ENCODE measurements at regions not wholly inside any gene's neighbourhood (a gene's known extent, or its start where the extent isn't known, plus 50 kb on each side); places are given as distances from the start of the nearest gene placed in this dataset.
"Not testable (repeated sequence)": the region's sequence is repeated elsewhere in the genome, so short reads cannot be mapped to it uniquely, and the experiment has no call there.

DNA sequence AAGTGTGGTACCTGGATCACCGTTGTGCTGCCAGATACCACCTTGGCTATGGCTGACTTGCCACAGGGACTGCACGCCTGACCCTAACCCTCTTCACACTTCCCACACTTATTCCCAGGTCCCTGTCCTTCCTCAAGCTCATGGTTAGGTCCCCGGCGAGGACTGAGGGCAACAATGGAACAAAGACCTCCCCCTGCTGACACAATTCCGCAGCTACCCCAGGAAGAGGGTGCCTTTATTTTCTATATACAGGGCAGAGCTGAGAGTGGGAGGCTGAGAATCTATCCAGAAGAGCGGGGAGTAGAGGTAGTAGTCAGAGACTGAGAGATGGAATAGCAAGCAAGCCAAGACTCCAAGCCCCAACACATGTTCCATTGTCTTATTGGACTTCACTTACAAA is 118.1 kb upstream of the SEM1 start:
- DNase-seq (ENCODE audit: low spot score) = no peak
- no peaks in the 10 kb centered on the region for H3K36me3 ChIP-seq (ENCODE audit: insufficient read depth, low read length, poor library complexity, severe bottlenecking)
- peaks cover 12% of the 10 kb centered on the region for H3K4me1 ChIP-seq (ENCODE audit: insufficient read depth, low read length, poor library complexity, severe bottlenecking)
- no peaks in the 10 kb centered on the region for H3K9me3 ChIP-seq (ENCODE audit: low read depth, low read length, poor library complexity, severe bottlenecking)
- intact Hi-C loops (cut with micrococcal nuclease; ENCODE audit: unreplicated experiment) = no loop called here
- H3K27ac ChIP-seq (ENCODE audit: low read depth, low read length, poor library complexity, severe bottlenecking) = no peak overlapping the region
- POLR2A ChIA-PET (ENCODE audit: low non-redundant PET) = no interaction called here
- CTCF ChIA-PET = no interaction called here
- no peak for TF ChIP-seq EZH2 (IDR thresholded peaks at IDR 0.05; ENCODE audit: borderline replicate concordance, low read depth, low read length, poor library complexity, severe bottlenecking)
- TF ChIP-seq, protein P1, sequence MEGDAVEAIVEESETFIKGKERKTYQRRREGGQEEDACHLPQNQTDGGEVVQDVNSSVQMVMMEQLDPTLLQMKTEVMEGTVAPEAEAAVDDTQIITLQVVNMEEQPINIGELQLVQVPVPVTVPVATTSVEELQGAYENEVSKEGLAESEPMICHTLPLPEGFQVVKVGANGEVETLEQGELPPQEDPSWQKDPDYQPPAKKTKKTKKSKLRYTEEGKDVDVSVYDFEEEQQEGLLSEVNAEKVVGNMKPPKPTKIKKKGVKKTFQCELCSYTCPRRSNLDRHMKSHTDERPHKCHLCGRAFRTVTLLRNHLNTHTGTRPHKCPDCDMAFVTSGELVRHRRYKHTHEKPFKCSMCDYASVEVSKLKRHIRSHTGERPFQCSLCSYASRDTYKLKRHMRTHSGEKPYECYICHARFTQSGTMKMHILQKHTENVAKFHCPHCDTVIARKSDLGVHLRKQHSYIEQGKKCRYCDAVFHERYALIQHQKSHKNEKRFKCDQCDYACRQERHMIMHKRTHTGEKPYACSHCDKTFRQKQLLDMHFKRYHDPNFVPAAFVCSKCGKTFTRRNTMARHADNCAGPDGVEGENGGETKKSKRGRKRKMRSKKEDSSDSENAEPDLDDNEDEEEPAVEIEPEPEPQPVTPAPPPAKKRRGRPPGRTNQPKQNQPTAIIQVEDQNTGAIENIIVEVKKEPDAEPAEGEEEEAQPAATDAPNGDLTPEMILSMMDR (conservative IDR thresholded peaks at IDR 0.05; ENCODE audit: low read depth, low read length) = no peak
- no peaks in the 10 kb centered on the region for H3K27me3 ChIP-seq (replicated peaks; ENCODE audit: insufficient read depth, low read depth, low read length, poor library complexity)
- BruUV-seq (replicated peaks) = no TSS peak
- H3K4me3 ChIP-seq (ENCODE audit: low read depth, low read length, poor library complexity, severe bottlenecking) = no peak overlapping the region

DNA sequence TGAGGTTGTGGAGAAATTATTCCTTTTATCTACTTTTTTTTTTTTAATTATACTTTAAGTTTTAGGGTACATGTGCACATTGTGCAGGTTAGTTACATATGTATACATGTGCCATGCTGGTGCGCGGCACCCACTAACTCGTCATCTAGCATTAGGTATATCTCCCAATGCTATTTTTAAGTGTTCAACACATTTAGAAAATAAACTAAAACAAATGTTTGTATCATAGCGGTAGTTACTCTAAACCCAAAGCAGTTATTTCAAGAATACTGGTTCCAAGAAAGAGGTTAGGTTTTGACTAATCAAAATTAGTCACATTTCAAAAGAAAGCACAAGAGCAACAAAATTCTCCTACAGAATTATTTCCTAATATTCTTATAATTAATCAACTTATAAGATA is 119.5 kb upstream of the SEM1 start:
- intact Hi-C loops (cut with micrococcal nuclease; ENCODE audit: unreplicated experiment); BruUV-seq (replicated peaks); POLR2A ChIA-PET (ENCODE audit: low non-redundant PET): not testable (repeated sequence)

DNA sequence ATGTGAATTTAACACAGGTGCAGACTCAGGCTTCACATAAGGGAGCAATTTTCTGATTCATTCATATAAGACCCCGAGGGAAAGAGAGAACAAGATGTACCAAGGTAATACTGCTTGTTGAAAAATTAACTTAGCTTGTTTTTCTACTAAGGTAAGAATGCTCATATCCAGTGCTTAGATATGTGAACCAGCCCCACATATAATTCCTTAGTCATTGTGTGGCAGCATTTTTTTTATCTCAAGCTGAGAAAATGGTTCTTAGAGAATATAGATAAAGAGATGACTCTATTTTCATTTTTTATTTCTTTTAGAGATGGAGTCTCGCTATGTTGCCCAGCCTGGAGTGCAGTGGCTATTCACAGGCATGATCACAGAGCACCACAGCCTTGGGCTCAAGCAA is 121.8 kb upstream of the SEM1 start:
- Histone ChIP-seq H3K4me1 (ENCODE audit: insufficient read depth, low read length, poor library complexity, severe bottlenecking) (no peaks in the 10 kb centered on the region), H3K27ac (ENCODE audit: low read depth, low read length, poor library complexity, severe bottlenecking) (no peak overlapping the region), H3K9me3 (ENCODE audit: low read depth, low read length, poor library complexity, severe bottlenecking) (no peaks in the 10 kb centered on the region), H3K4me3 (ENCODE audit: low read depth, low read length, poor library complexity, severe bottlenecking) (no peak overlapping the region), H3K36me3 (ENCODE audit: insufficient read depth, low read length, poor library complexity, severe bottlenecking) (no peaks in the 10 kb centered on the region), H3K27me3 (replicated peaks; ENCODE audit: insufficient read depth, low read depth, low read length, poor library complexity) (no peaks in the 10 kb centered on the region)
- intact Hi-C loops (cut with micrococcal nuclease; ENCODE audit: unreplicated experiment) = no loop called here
- TF ChIP-seq, protein P1 (conservative IDR thresholded peaks at IDR 0.05; ENCODE audit: low read depth, low read length) = no peak
- no peak for TF ChIP-seq EZH2 (IDR thresholded peaks at IDR 0.05; ENCODE audit: borderline replicate concordance, low read depth, low read length, poor library complexity, severe bottlenecking)
- DNase-seq (ENCODE audit: low spot score) = no peak
- ChIA-PET CTCF (no interaction called here), POLR2A (ENCODE audit: low non-redundant PET) (no interaction called here)
- no TSS peak for BruUV-seq (replicated peaks)

More for the DNA sequence above, 119.5 kb upstream of the SEM1 start:
- H3K4me3 ChIP-seq (ENCODE audit: low read depth, low read length, poor library complexity, severe bottlenecking); H3K36me3 ChIP-seq (ENCODE audit: insufficient read depth, low read length, poor library complexity, severe bottlenecking); H3K4me1 ChIP-seq (ENCODE audit: insufficient read depth, low read length, poor library complexity, severe bottlenecking); CTCF ChIA-PET; H3K27me3 ChIP-seq (replicated peaks; ENCODE audit: insufficient read depth, low read depth, low read length, poor library complexity); DNase-seq (ENCODE audit: low spot score); H3K9me3 ChIP-seq (ENCODE audit: low read depth, low read length, poor library complexity, severe bottlenecking); H3K27ac ChIP-seq (ENCODE audit: low read depth, low read length, poor library complexity, severe bottlenecking): not testable (repeated sequence)

DNA sequence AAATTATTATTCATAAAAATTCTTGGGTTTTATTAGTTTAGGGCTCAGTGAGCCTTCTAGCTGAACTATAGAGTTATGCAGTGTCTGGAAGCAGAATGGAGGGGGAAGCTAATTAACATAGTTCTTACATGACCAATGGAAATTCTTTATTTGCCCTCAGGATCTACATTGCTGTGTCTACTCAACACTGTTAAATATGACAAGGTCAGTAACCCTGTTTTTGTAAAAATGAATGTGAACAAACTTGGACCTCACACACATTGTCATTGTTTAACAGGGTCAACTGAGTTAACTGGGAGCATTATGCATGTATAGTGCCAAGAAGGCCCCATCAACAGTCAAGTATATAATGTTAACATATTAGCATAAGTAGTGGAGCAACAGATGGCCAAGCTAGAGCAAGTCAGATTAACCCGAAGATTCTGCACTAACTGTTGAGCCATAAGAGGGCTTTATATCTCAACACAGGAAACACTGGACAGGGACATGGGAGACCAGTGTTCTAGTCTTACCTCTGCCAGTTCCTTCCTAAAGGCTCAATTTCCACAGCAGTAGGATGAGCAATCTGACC is 122.5 kb upstream of the SEM1 start:
- DNase-seq (ENCODE audit: low spot score) = no peak
- no peak for TF ChIP-seq EZH2 (IDR thresholded peaks at IDR 0.05; ENCODE audit: borderline replicate concordance, low read depth, low read length, poor library complexity, severe bottlenecking)
- TF ChIP-seq, protein P1 (conservative IDR thresholded peaks at IDR 0.05; ENCODE audit: low read depth, low read length) = no peak
- Histone ChIP-seq H3K4me1 (ENCODE audit: insufficient read depth, low read length, poor library complexity, severe bottlenecking) (no peaks in the 10 kb centered on the region), H3K27ac (ENCODE audit: low read depth, low read length, poor library complexity, severe bottlenecking) (no peak overlapping the region), H3K4me3 (ENCODE audit: low read depth, low read length, poor library complexity, severe bottlenecking) (no peak overlapping the region), H3K36me3 (ENCODE audit: insufficient read depth, low read length, poor library complexity, severe bottlenecking) (no peaks in the 10 kb centered on the region), H3K27me3 (replicated peaks; ENCODE audit: insufficient read depth, low read depth, low read length, poor library complexity) (no peaks in the 10 kb centered on the region), H3K9me3 (ENCODE audit: low read depth, low read length, poor library complexity, severe bottlenecking) (no peaks in the 10 kb centered on the region)
- ChIA-PET CTCF (interaction anchor here (0.7 kb wide), 1 partner anchor 196 kb away, joined by 3 read pairs; no protein-coding TSS in a partner anchor), POLR2A (ENCODE audit: low non-redundant PET) (interaction anchor here (0.5 kb wide), 1 partner anchor 899 kb away, joined by 4 read pairs; no protein-coding TSS in a partner anchor)
- intact Hi-C loops (cut with micrococcal nuclease; ENCODE audit: unreplicated experiment) = no loop called here
- BruUV-seq (replicated peaks) = no TSS peak
